Tibial nerve (tissue), 4 donors: ENCODE measurements at regions not wholly inside any gene's neighbourhood (a gene's known extent, or its start where the extent isn't known, plus 50 kb on each side); places are given as distances from the start of the nearest gene placed in this dataset.

Source experiments
- DNase-seq, 2 donors: peaks; one replicate each; pipeline ENCODE4 v3.0.0-alpha.2; 2019; ENCODE audit warnings: low spot score in 2 of 2
- H3K27ac ChIP-seq, 4 donors: fragments of 200-600 bp; sonication (generic) in 3 of 4; one replicate each; pipeline ENCODE4 v1.5.1; 2017 to 2019; ENCODE audit warnings: mild to moderate bottlenecking in 1 of 4
- H3K27me3 ChIP-seq, 2 donors: fragments of 200-600 bp; sonication (generic) in 1 of 2; one replicate each; pipeline versions ENCODE4 v1.5.1 to v1.6.0; 2017 to 2019
- H3K36me3 ChIP-seq, 3 donors: fragments of 200-600 bp; sonication (generic); one replicate each; pipeline ENCODE4 v1.5.1; 2018 to 2019
- H3K4me1 ChIP-seq, 4 donors: fragments of 200-600 bp; sonication (generic) in 3 of 4; one replicate each; pipeline ENCODE4 v1.5.1; 2017 to 2019
- H3K4me3 ChIP-seq, 4 donors: fragments of 200-600 bp; sonication (generic) in 3 of 4; one replicate each; pipeline ENCODE4 v1.5.1; 2017 to 2019; ENCODE audit warnings: mild to moderate bottlenecking in 1 of 4, moderate library complexity in 1 of 4
- H3K9me3 ChIP-seq, 4 donors: fragments of 200-600 bp; sonication (generic) in 3 of 4; one replicate each; pipeline ENCODE4 v1.5.1; 2017 to 2019
- CTCF ChIP-seq, 5 experiments: fragments of 200-600 bp in 3 of 5; fragments of 450-650 bp in 2 of 5; sonication (generic) in 3 of 5; IDR thresholded peaks; one replicate each; pipeline ENCODE4 v1.5.1; 2016 to 2019; ENCODE audit warnings: antibody characterized with exemption in 5 of 5, mild to moderate bottlenecking in 3 of 5, moderate library complexity in 2 of 5
- EP300 ChIP-seq, 2 donors: sonication (generic); formaldehyde crosslinking; IDR thresholded peaks; one replicate each; pipeline ENCODE4 v1.6.1; 2017; ENCODE audit warnings: antibody characterized with exemption in 2 of 2, mild to moderate bottlenecking in 1 of 2
- POLR2A ChIP-seq, 2 donors: fragments of 450-650 bp; IDR thresholded peaks; one replicate each; pipeline ENCODE4 v1.6.1; 2017; ENCODE audit warnings: antibody characterized with exemption in 2 of 2, mild to moderate bottlenecking in 2 of 2, moderate library complexity in 2 of 2
- WGBS, 2 donors: methylation state at CpG; one replicate each; pipeline ENCODE4 v1.1.5; 2018; 5-methylcytosine and 5-hydroxymethylcytosine counted together

DNA sequence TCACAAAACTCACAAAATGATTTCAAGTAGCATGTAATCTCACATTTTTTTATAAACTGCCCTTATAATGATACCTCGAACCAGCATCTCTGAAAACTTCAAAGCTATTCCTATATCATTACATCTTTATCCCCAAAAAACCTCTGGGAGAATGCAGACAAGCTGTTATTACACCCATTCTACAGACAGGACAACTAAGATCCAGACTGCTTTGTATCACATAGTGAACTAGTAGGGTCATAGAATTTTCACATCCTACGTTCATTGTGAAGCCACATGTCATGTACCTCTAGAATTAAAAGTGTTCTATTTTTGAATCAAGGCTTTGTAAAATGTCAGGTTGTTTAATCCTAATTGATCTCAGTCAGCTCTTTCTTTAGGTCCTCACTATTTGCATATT is 98.7 kb upstream of the RAP2B start:
- WGBS, 2 donors = 86 to 93% methylated on average over 2 of the region's 2 CpGs
- TF ChIP-seq EP300 (IDR thresholded peaks at IDR 0.05) (no peak), POLR2A (IDR thresholded peaks at IDR 0.05) (no peak), CTCF (IDR thresholded peaks at IDR 0.05) (no peak)

DNA sequence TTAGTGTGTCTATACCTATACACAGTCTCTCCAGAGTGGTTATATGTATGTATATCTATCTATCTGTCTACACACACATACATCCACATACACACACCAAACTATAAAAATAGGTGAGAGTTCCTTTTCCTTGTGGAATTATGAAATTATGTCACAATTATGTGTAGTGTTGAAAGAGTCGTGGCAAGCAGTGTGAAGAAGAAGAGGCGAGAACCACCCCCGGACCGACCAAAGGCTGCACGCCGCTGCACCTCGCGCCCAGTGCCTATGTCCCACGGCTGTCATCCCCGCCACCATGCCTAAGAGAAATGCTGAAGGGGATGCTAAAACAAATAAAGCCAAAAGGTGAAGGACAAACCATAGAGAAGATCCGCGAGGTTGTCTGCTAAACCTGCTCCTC is 95.0 kb upstream of the RAP2B start:
- Histone ChIP-seq H3K27me3 (no peaks in the 10 kb centered on the region), H3K4me1 (no peaks in the 10 kb centered on the region), H3K9me3 (no peaks in the 10 kb centered on the region), H3K4me3 (no peak overlapping the region), H3K27ac (no peak overlapping the region), H3K36me3 (no peaks in the 10 kb centered on the region)
- DNase-seq = no peak
- TF ChIP-seq CTCF (IDR thresholded peaks at IDR 0.05) (no peak), EP300 (IDR thresholded peaks at IDR 0.05) (no peak), POLR2A (IDR thresholded peaks at IDR 0.05) (no peak)
- WGBS, 2 donors = 90 to 94% methylated on average over 12 of the region's 12 CpGs

More for the DNA sequence above, 98.7 kb upstream of the RAP2B start:
- H3K27ac ChIP-seq = no peak overlapping the region
- no peaks in the 10 kb centered on the region for H3K36me3 ChIP-seq
- H3K9me3 ChIP-seq = peaks cover 0 to 3% (median 0%) of the 10 kb centered on the region in 4 donors
- H3K4me1 ChIP-seq = no peaks in the 10 kb centered on the region
- no peaks in the 10 kb centered on the region for H3K27me3 ChIP-seq
- no peak for DNase-seq
- H3K4me3 ChIP-seq = no peak overlapping the region

- Histone ChIP-seq H3K36me3 (no peaks in the 10 kb centered on the region), H3K4me3 (no peak overlapping the region), H3K9me3 (no peaks in the 10 kb centered on the region), H3K27me3 (no peaks in the 10 kb centered on the region), H3K27ac (no peak overlapping the region), H3K4me1 (no peaks in the 10 kb centered on the region)
- no peak for DNase-seq
- TF ChIP-seq EP300 (IDR thresholded peaks at IDR 0.05) = no peak
- no peak for TF ChIP-seq POLR2A (IDR thresholded peaks at IDR 0.05)
- TF ChIP-seq CTCF (IDR thresholded peaks at IDR 0.05) = no peak
- WGBS, 2 donors = 69% methylated on average over 5 of the region's 5 CpGs
These were observed 92.2 kb upstream of the RAP2B start for GRCh38 chr3:153069598-153070510.

DNA sequence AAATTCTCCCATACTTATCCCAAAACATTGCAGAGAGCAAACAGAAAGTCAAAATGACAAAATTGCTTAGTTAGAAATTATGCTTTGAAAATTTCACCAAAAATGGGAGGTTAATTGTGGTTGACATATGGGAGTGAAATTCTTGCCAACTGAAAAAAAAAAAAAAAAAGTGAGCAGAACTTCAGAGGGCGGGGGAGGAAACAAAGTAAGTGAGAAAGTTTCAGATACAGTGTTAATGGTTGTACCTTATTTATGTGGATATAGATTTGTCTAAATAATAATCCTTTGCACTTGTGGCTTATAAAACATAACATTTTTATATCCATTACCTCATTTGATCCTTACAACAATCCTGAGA is 91.5 kb upstream of the RAP2B start:
- DNase-seq = no peak
- WGBS, 2 donors = 67 to 82% methylated on average over 1 of the region's 1 CpG
- H3K4me1 ChIP-seq = no peaks in the 10 kb centered on the region
- no peaks in the 10 kb centered on the region for H3K9me3 ChIP-seq
- H3K36me3 ChIP-seq = no peaks in the 10 kb centered on the region
- no peaks in the 10 kb centered on the region for H3K27me3 ChIP-seq
- no peak overlapping the region for H3K27ac ChIP-seq
- H3K4me3 ChIP-seq = no peak overlapping the region
- TF ChIP-seq POLR2A (IDR thresholded peaks at IDR 0.05) (no peak), CTCF (IDR thresholded peaks at IDR 0.05) (no peak), EP300 (IDR thresholded peaks at IDR 0.05) (no peak)

GRCh38 chr3:153072382-153072781 is 89.6 kb upstream of the RAP2B start:
- no peak for DNase-seq
- Histone ChIP-seq H3K4me1 (no peaks in the 10 kb centered on the region), H3K4me3 (no peak overlapping the region), H3K27me3 (no peaks in the 10 kb centered on the region), H3K27ac (no peak overlapping the region), H3K36me3 (no peaks in the 10 kb centered on the region), H3K9me3 (no peaks in the 10 kb centered on the region)
- no peak for TF ChIP-seq POLR2A (IDR thresholded peaks at IDR 0.05)
- TF ChIP-seq EP300 (IDR thresholded peaks at IDR 0.05) = no peak
- TF ChIP-seq CTCF (IDR thresholded peaks at IDR 0.05) = no peak
- 73 to 81% methylated on average over 2 of the region's 2 CpGs for WGBS, 2 donors
